PC-9 (cell line): ENCODE measurements at regions not wholly inside any gene's neighbourhood (a gene's known extent, or its start where the extent isn't known, plus 50 kb on each side); places are given as distances from the start of the nearest gene placed in this dataset.

ENCODE experiments used
- CTCF ChIP-seq: fragments of 200-600 bp; sonication (generic); conservative IDR thresholded peaks from 2 replicates; pipeline ENCODE4 v1.6.1; 2017; ENCODE audit warnings: mixed run types, antibody characterized with exemption, mild to moderate bottlenecking, moderate library complexity
- EZH2 ChIP-seq: fragments of 200-600 bp; sonication (generic); IDR thresholded peaks from 2 replicates; pipeline ENCODE4 v1.8.0; 2017; ENCODE audit warnings: antibody characterized with exemption, low read depth

DNA sequence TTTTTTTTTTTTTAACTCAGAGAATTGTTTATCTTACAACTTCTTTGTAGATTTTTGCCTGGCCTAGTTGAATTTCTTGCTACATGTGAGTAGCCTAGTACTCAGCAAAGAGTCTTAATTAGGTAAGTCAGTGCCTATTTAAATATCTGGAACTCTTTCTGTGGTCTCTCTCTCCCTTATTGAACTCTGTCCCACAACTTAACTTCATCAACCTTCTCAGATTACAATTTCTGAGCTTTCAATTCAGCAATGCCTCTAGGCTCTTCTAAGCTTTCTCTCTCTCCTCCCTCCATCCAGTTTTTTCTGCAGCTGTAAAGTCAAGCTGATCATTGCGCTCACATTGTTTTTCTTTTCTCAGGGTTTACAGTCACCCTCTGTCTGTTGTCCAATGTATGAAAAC lies 517.6 kb upstream of the ROBO1 start:
- no peak for TF ChIP-seq CTCF
- TF ChIP-seq EZH2 = no peak
